LNCAP (cell line): ENCODE measurements at regions not wholly inside any gene's neighbourhood (a gene's known extent, or its start where the extent isn't known, plus 50 kb on each side); places are given as distances from the start of the nearest gene placed in this dataset.

ENCODE experiments used
- TF ChIP-seq, protein P1 (sequence below): fragments of 450-650 bp; IDR thresholded peaks from 2 replicates; pipeline ENCODE4 v1.5.1; 2017; ENCODE audit warnings: mild to moderate bottlenecking

DNA sequence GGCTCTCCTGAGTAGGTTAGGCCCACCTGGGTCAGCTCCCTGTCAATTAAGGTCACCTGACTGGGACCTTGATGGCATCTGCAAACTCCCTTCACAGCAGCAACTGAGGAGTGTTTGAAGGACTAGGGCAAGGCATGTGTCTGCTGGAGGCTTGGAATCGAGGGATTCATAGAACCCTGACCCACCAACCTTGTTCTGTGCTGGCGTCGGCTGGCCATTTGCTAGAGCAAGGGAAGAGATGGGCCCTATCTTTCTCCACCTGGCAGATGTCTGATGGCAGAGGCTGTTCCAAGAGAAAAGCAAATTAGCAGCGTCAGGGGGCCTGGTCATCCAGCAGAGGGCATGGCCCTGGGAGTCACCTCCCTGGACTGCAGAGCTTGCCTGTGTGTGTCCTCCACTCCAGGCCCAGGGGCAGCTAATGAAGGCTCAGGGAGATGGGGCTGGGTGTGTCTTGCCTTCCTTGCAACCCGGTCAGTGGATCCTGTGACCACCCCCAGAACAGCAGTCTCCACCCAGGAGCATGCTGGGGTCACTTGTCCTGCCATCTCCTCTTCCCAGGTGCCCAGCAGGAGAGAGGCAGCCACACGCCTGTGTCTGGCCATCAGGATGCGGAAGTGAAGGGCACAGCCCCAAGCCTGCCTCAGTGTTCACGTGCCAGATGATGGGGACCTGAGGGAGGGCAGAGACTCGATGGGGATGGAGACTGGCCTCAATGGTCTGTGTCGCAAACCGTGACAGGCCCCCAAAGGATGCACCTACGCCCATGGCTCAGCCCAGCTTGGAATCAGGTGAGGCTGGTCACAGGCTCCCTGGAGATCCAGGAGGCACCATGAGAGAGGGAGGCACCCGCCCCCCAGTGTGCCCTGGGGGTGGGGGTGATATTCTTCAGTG lies 53.9 kb downstream of the BARX1 start:
- TF ChIP-seq, protein P1, sequence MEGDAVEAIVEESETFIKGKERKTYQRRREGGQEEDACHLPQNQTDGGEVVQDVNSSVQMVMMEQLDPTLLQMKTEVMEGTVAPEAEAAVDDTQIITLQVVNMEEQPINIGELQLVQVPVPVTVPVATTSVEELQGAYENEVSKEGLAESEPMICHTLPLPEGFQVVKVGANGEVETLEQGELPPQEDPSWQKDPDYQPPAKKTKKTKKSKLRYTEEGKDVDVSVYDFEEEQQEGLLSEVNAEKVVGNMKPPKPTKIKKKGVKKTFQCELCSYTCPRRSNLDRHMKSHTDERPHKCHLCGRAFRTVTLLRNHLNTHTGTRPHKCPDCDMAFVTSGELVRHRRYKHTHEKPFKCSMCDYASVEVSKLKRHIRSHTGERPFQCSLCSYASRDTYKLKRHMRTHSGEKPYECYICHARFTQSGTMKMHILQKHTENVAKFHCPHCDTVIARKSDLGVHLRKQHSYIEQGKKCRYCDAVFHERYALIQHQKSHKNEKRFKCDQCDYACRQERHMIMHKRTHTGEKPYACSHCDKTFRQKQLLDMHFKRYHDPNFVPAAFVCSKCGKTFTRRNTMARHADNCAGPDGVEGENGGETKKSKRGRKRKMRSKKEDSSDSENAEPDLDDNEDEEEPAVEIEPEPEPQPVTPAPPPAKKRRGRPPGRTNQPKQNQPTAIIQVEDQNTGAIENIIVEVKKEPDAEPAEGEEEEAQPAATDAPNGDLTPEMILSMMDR, result no peak

DNA sequence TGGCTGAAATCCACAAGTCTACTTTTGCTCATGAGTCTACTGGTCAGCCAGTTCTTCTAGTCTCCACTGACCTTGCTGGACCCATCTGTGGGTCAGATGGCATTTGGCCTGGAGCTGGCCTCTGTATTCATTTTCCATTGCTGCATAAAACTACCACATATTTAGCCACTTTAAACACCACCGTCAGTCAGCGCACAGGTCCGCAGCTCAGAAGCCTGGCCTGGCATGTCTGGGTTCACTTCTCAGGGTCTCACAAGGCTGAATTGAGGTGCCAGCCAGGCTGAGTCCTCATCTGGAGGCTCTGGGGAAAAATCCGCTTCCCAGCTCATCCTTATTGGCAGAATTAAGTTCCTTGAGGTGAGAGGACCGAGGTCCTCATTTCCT lies 54.7 kb downstream of the BARX1 start:
- TF ChIP-seq, protein P1, result no peak

DNA sequence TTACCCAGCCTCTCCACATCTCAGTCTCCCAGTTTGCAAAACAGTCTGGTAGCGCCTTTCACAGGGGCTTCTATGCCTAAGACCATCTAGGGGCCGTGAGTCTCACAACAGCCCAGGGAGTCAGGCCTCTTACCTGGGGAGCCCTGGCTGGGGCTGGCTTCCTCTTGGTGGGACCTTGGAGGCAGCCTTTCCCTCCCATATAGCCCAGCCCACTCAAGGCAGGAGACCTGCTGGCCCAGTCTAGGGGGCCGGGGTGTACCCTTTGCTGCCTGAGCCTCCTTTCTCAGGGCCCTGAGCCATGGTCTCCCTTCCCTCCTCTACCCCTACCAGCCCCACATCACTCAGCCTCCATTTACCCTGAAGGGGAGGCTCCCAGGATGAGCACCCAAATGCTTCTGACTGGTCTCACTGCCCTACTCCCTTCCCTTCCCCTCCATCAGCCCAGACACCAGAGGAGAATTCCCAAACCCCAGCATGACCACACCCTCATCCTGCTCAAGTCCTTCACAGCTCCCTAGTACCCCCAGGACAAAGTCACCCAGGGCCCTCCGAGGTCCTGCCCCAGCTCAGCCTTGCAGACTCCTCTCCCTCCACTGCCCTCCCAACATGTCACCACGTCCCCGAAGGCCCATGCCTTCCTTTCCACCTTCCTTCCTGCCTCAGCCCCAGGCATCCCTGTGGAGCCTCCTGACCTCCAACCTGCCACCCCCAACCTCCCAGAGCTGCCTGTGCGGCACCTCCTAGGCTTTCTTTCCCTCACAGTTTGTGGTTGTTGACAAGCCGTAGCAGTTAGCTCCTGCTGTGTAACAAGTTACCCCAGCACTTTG lies 55.3 kb downstream of the BARX1 start:
- TF ChIP-seq, protein P1, result no peak

DNA sequence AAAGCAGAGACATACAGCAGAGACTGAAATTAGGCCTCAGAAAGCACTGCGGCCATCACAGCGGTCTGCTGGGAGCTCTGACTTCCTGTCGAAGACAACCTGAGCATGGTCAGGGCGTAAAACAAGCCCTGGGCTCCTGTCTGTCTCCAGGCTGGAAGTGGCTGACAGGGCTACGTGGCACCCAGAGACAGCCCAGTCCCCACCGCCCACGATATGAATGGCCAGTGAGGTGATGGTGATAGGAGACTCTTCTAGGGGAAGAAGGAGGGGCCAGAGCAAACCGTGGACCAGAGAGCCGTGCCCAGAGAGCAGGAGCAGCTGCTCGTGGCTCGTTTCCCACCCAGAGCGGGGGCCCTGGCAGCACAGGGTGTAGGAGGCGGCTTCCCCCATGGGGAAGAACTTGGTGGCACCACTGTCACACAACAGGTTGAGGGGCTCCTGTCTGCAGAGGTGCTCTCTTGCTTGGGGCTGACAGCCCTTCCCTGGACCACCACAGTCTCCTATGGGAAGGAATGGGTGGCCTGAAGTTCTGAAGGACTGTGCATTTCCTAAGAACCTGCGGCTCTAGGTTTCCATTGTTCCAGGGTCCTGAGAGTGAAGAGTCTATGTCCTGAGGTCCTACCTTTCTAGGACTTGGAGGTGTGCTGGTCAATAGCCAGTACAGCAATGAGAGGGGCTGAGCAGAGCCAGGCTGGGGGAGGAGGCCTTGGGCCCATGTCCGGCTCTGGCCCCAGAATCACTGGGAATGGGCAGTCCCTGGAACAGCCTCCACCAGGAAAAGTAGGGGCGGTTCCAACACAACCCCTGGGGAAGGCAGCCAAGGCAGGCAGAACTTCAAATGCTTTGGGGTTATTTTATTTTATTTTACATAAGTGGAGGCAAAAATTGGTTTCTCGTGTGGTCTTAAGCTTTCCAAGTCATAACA lies 56.4 kb downstream of the BARX1 start:
- TF ChIP-seq, protein P1, result no peak

DNA sequence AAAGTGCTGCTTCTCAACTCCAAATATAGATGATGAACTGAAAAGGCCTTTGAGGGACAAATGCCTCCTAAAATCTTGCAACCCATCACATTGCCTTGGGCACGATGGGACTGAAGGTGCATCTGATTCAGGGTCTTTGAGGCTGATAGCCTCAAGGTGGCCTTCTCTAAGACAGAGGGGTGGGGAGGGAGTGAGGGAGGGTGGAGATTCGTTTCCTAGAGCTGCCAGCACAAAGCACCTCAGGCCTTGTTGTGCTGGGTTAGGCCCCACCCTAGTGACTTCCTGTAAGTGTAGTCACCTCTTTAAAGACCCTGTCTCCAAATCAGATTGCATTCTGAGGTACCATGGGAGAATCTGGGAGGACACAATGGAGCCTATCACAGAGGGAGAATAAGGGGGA lies 57.1 kb downstream of the BARX1 start:
- TF ChIP-seq, protein P1, result no peak

DNA sequence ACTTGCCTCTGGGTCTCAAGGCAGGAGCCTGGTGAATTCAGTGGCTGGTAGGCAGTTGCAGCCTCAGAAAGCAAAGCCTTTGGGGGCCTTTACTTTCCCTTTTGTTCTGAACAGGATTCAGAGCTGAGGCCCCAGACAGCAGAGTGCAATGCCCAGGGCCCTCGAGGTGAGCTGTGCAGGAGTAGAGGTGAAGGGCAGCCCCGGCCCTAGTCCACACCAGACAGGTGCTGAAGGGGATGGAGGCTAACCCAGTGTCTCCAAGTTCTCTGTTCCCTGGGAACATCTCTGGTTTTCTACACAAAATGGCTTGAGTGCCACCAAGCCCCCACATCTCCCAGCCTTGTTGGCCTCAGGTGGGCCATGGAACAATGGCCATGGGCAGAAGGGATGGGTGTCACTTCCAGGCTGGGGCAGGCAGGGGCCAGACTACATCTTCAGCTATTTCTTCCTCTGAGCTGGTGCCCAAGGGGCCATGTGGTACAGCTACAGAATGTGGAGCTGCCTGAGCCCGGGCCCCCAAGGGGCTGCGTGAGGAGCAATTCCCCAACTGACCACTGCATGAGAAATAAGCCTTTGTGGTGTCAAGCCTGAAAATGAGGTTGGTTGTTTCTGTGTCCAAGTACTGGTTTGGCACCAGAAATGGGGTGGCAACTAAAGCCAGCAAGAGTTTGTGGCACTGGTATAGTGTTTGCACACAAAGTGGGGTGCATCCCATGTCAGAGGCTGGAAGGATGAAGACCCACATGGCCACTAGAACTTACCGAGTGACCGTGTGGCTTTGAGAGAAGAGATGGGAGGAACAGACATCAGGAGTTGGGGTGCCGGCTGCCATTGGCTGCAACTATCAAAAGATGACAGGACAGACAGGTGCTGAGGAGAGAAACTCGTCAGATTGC lies 57.8 kb downstream of the BARX1 start:
- TF ChIP-seq, protein P1, result no peak
